SU-DHL-6 (cell line): ENCODE measurements at regions not wholly inside any gene's neighbourhood (a gene's known extent, or its start where the extent isn't known, plus 50 kb on each side); places are given as distances from the start of the nearest gene placed in this dataset.

Experiments used
- CTCF ChIP-seq: fragments of 200-600 bp; sonication (generic); IDR thresholded peaks from one replicate; pipeline ENCODE4 v1.5.1; 2017; ENCODE audit warnings: antibody characterized with exemption, mild to moderate bottlenecking, low read length, moderate library complexity; ENCODE audit not compliant: insufficient read depth, poor library complexity, severe bottlenecking
- EZH2phosphoT487 ChIP-seq: fragments of 200-600 bp; sonication (generic), shearing (Covaris generic); conservative IDR thresholded peaks from 2 replicates; pipeline ENCODE4 v1.6.1; 2018; ENCODE audit warnings: mild to moderate bottlenecking, antibody characterized with exemption, low read length, moderate library complexity, mixed read lengths

DNA sequence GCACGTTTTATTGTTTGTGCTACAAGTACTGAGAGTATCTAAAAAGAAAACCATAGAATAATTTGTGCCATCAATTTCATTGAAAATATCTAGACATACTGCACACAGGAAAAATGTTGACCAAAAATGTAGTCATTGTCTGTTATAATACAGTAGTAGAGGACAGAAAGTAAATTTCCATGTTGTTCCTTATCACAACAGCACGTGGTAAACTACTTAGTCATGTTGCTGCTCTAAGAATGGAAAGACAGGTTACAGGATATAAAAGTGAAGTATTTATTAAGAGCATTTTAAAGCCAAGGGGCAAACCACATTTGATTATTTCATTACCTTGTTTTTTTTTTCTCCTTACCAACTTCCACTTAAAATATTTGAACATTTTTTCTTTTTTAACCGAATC is 89.0 kb upstream of the CEP85L start:
- TF ChIP-seq CTCF (no peak), EZH2phosphoT487 (no peak)
